BE2C (cell line): ENCODE measurements at regions not wholly inside any gene's neighbourhood (a gene's known extent, or its start where the extent isn't known, plus 50 kb on each side); places are given as distances from the start of the nearest gene placed in this dataset.

ENCODE experiments used
- DNase-seq: peaks from one replicate; pipeline ENCODE4 v3.0.0-alpha.2; 2020
- H3K27me3 ChIP-seq: fragments of 250-450 bp; sonication (Bioruptor Pico); 2 replicates; pipeline ENCODE4 v1.5.1; 2020; ENCODE audit warnings: mild to moderate bottlenecking
- H3K36me3 ChIP-seq: fragments of 250-450 bp; sonication (Bioruptor Pico); 2 replicates; pipeline ENCODE4 v1.5.1; 2020; ENCODE audit warnings: mild to moderate bottlenecking
- H3K4me1 ChIP-seq: fragments of 250-450 bp; sonication (Bioruptor Pico); 2 replicates; pipeline ENCODE4 v1.5.1; 2020
- H3K4me3 ChIP-seq: 2 replicates; pipeline ENCODE4 v1.5.1; 2011; ENCODE audit warnings: low read depth, low read length
- H3K9me3 ChIP-seq: fragments of 250-450 bp; sonication (Bioruptor Pico); 2 replicates; pipeline ENCODE4 v1.5.1; 2020
- TF ChIP-seq, protein P1 (sequence below): IDR thresholded peaks from 2 replicates; pipeline ENCODE4 v1.5.1; 2012; ENCODE audit warnings: mild to moderate bottlenecking, low read depth, low read length

DNA sequence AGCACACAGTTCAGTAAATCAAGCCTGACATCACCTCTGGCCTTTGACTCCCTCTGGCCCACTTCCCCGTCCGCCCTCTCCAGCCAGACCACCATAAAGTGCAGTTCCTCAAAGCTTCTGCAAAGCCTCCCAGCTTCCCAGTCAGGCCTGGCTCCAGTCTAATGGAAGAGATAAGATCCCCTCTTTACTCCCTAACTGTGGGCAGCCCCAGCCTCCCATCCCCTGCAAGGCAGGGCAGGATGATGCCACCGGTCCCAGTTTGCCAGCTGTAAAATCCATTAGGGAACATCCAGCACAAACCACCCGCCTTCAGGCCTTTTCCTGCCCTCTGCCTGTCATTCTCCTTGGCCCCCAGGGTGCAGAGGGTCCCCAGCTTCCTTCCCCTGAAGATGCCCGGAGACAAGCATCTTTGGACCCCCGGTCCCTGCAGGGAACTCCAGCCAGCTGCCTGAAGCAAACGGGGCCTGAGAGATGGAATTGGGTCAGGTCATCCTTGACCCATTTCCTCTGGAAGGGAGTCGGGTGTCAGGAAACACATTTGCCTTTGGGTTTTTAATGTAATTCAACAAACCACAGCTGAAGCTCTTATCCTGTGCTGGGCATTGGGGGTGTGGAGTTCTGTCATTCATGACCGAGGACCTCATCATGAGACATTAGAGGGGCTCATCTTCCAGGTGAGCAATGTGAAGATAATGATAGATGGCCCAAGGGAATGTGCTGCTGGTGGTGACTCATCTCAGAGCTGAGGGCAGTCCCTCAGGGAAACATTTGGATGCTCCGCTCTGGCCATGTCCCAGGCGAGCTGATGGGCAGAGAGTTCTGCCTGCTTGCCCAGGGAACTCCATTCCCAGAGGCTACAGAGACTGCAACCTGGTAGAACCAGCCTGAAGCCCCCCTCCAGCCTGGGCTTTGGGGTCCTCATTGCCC, 93.8 kb upstream of the CLMN start:
- Histone ChIP-seq H3K9me3 (no peaks in the 10 kb centered on the region), H3K4me1 (peaks cover 22% of the 10 kb centered on the region), H3K27me3 (no peaks in the 10 kb centered on the region), H3K36me3 (no peaks in the 10 kb centered on the region), H3K4me3 (no peak overlapping the region)
- TF ChIP-seq, protein P1, sequence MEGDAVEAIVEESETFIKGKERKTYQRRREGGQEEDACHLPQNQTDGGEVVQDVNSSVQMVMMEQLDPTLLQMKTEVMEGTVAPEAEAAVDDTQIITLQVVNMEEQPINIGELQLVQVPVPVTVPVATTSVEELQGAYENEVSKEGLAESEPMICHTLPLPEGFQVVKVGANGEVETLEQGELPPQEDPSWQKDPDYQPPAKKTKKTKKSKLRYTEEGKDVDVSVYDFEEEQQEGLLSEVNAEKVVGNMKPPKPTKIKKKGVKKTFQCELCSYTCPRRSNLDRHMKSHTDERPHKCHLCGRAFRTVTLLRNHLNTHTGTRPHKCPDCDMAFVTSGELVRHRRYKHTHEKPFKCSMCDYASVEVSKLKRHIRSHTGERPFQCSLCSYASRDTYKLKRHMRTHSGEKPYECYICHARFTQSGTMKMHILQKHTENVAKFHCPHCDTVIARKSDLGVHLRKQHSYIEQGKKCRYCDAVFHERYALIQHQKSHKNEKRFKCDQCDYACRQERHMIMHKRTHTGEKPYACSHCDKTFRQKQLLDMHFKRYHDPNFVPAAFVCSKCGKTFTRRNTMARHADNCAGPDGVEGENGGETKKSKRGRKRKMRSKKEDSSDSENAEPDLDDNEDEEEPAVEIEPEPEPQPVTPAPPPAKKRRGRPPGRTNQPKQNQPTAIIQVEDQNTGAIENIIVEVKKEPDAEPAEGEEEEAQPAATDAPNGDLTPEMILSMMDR: no peak
- DNase-seq: peak; percentile 82

DNA sequence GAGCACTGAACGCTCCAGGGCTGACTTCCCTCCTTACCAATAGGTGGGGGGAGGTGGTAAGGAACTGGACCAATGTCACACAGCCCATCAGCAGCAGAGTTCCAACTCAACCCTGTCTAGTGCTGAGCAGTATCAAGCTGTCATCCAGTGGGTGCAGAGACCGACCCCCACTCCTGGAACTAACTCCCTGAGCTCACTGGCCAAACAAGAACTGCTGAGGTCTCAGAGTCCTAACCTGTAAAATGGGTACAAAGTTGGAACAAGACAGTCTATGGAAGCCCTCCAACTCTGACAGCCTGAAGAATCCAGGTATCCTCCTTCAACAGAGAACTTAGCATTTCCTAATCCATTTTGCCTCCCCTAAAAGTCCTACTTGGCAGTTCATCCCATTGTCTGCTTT, 91.1 kb upstream of the CLMN start:
- Histone ChIP-seq H3K9me3 (no peaks in the 10 kb centered on the region), H3K36me3 (no peaks in the 10 kb centered on the region), H3K4me1 (peaks cover 40% of the 10 kb centered on the region), H3K27me3 (no peaks in the 10 kb centered on the region), H3K4me3 (no peak overlapping the region)
- no peak for DNase-seq
- TF ChIP-seq, protein P1: no peak

DNA sequence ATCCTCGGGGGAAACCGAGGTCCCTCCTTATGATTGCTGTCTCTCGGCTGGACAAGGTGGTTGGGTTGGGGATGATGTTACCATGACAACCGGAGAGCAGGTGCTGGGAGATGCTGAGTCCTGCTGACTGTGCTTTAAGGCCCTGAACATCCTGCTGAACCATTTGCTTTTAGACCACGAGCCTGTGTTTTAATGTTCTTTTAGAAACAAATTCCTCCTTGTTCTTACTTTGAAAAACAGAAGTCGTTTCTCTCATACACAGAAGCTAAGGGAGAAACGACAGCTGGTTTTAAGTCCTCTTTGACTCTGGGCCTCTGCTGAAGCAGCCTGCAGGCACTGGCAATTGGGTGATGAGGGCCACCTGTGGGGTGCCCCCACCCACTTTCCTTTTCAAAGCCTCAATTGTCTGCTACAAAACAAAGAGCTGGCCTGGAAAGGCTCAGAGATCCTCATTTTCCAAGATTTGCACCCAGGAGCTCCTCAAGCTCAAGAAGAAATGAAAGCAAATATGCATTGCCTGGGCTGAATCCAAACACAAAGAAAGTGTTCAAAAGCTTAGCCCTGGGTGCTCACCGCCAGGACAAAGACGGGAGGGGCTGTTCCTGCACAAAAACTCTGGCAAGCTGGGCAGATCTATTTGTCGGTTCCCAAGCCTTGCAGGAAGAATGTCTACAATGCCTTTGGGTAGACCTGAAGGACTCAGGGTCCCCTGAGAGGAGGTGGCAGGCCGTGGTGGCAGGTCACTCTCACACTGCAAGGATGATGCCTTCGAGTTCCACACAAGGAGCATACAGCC, 90.0 kb upstream of the CLMN start:
- H3K9me3 ChIP-seq: no peaks in the 10 kb centered on the region
- H3K4me3 ChIP-seq: no peak overlapping the region
- peaks cover 40% of the 10 kb centered on the region for H3K4me1 ChIP-seq
- H3K27me3 ChIP-seq: no peaks in the 10 kb centered on the region
- H3K36me3 ChIP-seq: no peaks in the 10 kb centered on the region
- TF ChIP-seq, protein P1: no peak
- no peak for DNase-seq

DNA sequence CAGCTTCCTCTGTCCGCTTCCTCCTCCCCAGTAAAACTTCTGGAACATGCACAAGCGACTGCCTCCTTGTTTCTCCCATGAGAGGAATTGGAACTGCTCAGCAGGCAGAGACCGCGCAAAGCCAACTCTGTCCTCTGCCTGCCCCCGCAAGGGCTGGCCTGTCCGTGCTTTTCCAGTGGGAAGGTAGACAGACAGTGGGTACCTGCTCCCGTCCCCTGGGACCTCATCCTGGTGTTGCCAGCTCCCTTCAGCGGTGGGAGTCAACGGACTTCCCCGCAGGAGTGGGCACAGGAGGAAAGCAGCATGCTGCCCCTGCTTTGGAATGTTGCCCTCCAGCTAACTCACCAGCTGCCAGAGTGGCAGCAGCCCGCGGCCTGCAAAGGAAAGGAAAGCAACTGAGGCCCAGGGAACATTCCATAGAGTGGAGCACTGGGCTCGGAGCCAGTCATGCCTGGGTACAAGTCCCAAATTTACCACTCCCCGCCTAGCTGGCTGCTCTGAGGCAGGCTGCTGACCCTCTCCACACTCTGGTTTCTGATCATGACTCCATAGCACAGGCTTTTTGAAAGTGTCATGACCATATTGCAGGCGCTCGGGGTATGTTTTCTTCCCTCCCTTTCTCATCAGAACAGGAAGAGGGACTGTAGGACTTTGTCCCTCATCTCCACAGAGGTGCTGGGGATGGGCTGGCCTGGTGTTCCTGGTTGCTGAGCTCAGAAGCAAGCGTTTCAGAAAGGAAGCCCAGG, 89.2 kb upstream of the CLMN start:
- TF ChIP-seq, protein P1: no peak
- H3K27me3 ChIP-seq: no peaks in the 10 kb centered on the region
- H3K36me3 ChIP-seq: no peaks in the 10 kb centered on the region
- no peak overlapping the region for H3K4me3 ChIP-seq
- no peaks in the 10 kb centered on the region for H3K9me3 ChIP-seq
- H3K4me1 ChIP-seq: peaks cover 38% of the 10 kb centered on the region
- DNase-seq: no peak

DNA sequence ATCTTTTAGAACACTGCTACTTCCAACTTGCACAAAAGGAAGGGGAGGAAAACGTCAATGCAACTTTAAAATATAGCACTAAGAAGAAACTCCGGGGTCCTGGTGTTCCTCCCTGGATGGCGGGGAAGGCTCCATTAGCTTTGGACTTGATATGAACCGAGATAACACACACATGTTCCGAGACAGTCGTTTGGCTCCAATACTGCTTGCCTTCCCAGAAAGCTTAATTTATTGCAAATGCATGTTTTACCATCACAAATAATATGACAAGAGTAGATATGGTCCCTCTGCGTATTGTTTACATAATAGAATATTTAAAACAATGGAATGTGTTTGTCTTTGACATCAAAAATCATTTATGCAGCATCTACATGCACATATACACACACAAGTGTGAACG, 87.6 kb upstream of the CLMN start:
- no peak overlapping the region for H3K4me3 ChIP-seq
- DNase-seq: no peak
- H3K4me1 ChIP-seq: peaks cover 26% of the 10 kb centered on the region
- TF ChIP-seq, protein P1: no peak
- no peaks in the 10 kb centered on the region for H3K9me3 ChIP-seq
- H3K36me3 ChIP-seq: no peaks in the 10 kb centered on the region
- no peaks in the 10 kb centered on the region for H3K27me3 ChIP-seq
